ENCODE measurements at regions not wholly inside any gene's neighbourhood (a gene's known extent, or its start where the extent isn't known, plus 50 kb on each side); places are given as distances from the start of the nearest gene placed in this dataset.

GRCh38 chr2:2672249-2672648 lies 341.2 kb upstream of the MYT1L start:
- Histone ChIP-seq H3K4ac (replicated peaks; ENCODE audit: insufficient read length, low read depth, low read length) (no peak overlapping the region), H3K27me3 (replicated peaks in 1 of 4; ENCODE audit: control insufficient read depth in 3 of 4, extremely low read depth in 1 of 4, insufficient read depth in 3 of 4, low read length in 3 of 4) (0 out of 7 replicates have a peak, but pooled peaks cover 0 to 3% (median 0%) of the 10 kb centered on the region in 4 experiments), H3K4me2 (ENCODE audit: insufficient read depth in 1 of 2, low read depth in 2 of 2, low read length in 2 of 2) (no peak overlapping the region), H2BK12ac (ENCODE audit: low read depth, low read length) (peak overlapping the region; percentile 6; the same call in 1 of the 2 replicates), H3K56ac (replicated peaks; ENCODE audit: insufficient read length, low read depth, low read length) (no peak overlapping the region), H4K5ac (ENCODE audit: insufficient read length, low read depth, low read length) (no peak overlapping the region), H2AFZ (ENCODE audit: low read length) (no peak overlapping the region), H3K18ac (ENCODE audit: extremely low read depth, low read length) (no peak overlapping the region), H4K20me1 (replicated peaks in 1 of 2; ENCODE audit: control insufficient read depth in 1 of 2, insufficient read depth in 2 of 2, low read length in 2 of 2) (no peaks in the 10 kb centered on the region), H4K8ac (ENCODE audit: extremely low read depth, insufficient read depth, low read length) (no peak overlapping the region), H2BK15ac (ENCODE audit: low read length) (no peak overlapping the region), H3K14ac (ENCODE audit: insufficient read length) (no peak overlapping the region), H3K27ac (ENCODE audit: low read depth, low read length) (no peak overlapping the region), H2BK20ac (ENCODE audit: low read length) (no peak overlapping the region; the same call in 1 of the 2 replicates), H4K91ac (replicated peaks; ENCODE audit: insufficient read length, low read length) (no peak overlapping the region), H3K79me2 (ENCODE audit: control insufficient read depth in 1 of 2, insufficient read depth in 2 of 2, low read length in 2 of 2) (no peaks in the 10 kb centered on the region), H2BK5ac (ENCODE audit: low read depth, low read length) (no peak overlapping the region), H3K9me3 (ENCODE audit: insufficient read depth in 2 of 2, low read depth in 1 of 2, low read length in 1 of 2) (no peaks in the 10 kb centered on the region), H3K36me3 (ENCODE audit: control insufficient read depth in 2 of 4, insufficient read depth in 4 of 4, low read length in 3 of 4) (no peaks in the 10 kb centered on the region), H3K4me1 (replicated peaks in 1 of 4; ENCODE audit: control insufficient read depth in 3 of 4, insufficient read depth in 4 of 4, low read length in 3 of 4) (peaks cover 0 to 2% (median 0%) of the 10 kb centered on the region in 4 experiments; a peak in 1 of 7 replicates), H2AK5ac (ENCODE audit: low read depth, low read length) (no peak overlapping the region; the same call in 1 of the 2 replicates), H3K4me3 (ENCODE audit: extremely low read depth in 1 of 4, insufficient read depth in 2 of 4, low read depth in 3 of 4, low read length in 4 of 4) (no peak overlapping the region), H3K79me1 (ENCODE audit: low read depth, low read length) (no peaks in the 10 kb centered on the region), H3K23ac (ENCODE audit: insufficient read length) (no peak overlapping the region), H3K9ac (replicated peaks in 1 of 4; ENCODE audit: extremely low read depth in 1 of 4, low read depth in 3 of 4, low read length in 3 of 4) (no peak overlapping the region), H3K23me2 (ENCODE audit: low read depth, low read length) (no peaks in the 10 kb centered on the region), H2BK120ac (replicated peaks; ENCODE audit: low read depth, low read length) (no peak overlapping the region)
- DNase-seq (ENCODE audit: low read depth in 1 of 2, low spot score in 2 of 2) (no peak), FAIRE-seq (no peak)
- ChIA-PET POLR2A (ENCODE audit: partially characterized antibody) (no interaction called here), CTCF (ENCODE audit: partially characterized antibody) (no interaction called here)
- whole genome bisulfite sequencing, 2 experiments (ENCODE audit: extremely low coverage in 1 of 2, insufficient coverage in 1 of 2, insufficient read length in 1 of 2, insufficient replicate concordance in 2 of 2, low coverage in 1 of 2, low lambda C conversion rate in 2 of 2, missing lambda C conversion rate in 1 of 2) = 96% methylated on average over 14 of the region's 14 CpGs; no CpG with 5 or more reads in 1 of the 2 experiments
- no peak for TF ChIP-seq MAFK (IDR thresholded peaks at IDR 0.05; ENCODE audit: low read depth, low read length)
- TF ChIP-seq CHD1 (IDR thresholded peaks at IDR 0.05; ENCODE audit: low read depth, low read length) = no peak
- TF ChIP-seq ATF2 (IDR thresholded peaks at IDR 0.05; ENCODE audit: low read length) = no peak
- no peak for TF ChIP-seq JUND (IDR thresholded peaks at IDR 0.05; ENCODE audit: low read length)
- TF ChIP-seq CBX5 (IDR thresholded peaks at IDR 0.05; ENCODE audit: low read depth, low read length) = no peak
- TF ChIP-seq CHD2 (IDR thresholded peaks at IDR 0.05; ENCODE audit: low read length) = no peak
- TF ChIP-seq RBBP5 (IDR thresholded peaks at IDR 0.05; ENCODE audit: borderline replicate concordance, low read depth, low read length) = no peak
- TF ChIP-seq SP1 (IDR thresholded peaks at IDR 0.05; ENCODE audit: low read depth, low read length) = no peak
- no peak for TF ChIP-seq KDM1A (IDR thresholded peaks at IDR 0.05; ENCODE audit: borderline replicate concordance, low read length)
- no peak for TF ChIP-seq TAF1 (IDR thresholded peaks at IDR 0.05; ENCODE audit: low read depth, low read length)
- no peak for TF ChIP-seq RXRA (IDR thresholded peaks at IDR 0.05; ENCODE audit: insufficient read depth, low read depth, low read length)
- TF ChIP-seq POLR2AphosphoS5 (IDR thresholded peaks at IDR 0.05; ENCODE audit: low read depth, low read length) = no peak
- TF ChIP-seq NRF1 (IDR thresholded peaks at IDR 0.05; ENCODE audit: low read depth, low read length) = no peak
- no peak for TF ChIP-seq EGR1 (IDR thresholded peaks at IDR 0.05; ENCODE audit: borderline replicate concordance, low read depth, low read length)
- no peak for TF ChIP-seq CBX8 (IDR thresholded peaks at IDR 0.05; ENCODE audit: borderline replicate concordance, low read depth, low read length)

Measured in H1 (cell line).